Mesendoderm (in vitro differentiated cells): ENCODE measurements at regions not wholly inside any gene's neighbourhood (a gene's known extent, or its start where the extent isn't known, plus 50 kb on each side); places are given as distances from the start of the nearest gene placed in this dataset.

ENCODE experiments used
- DNase-seq: peaks from one replicate; pipeline ENCODE4 v3.0.0; 2013
- H2AK5ac ChIP-seq: 2 replicates; pipeline ENCODE4 v1.6.1; 2013; ENCODE audit warnings: low read length, inconsistent platforms
- H2BK120ac ChIP-seq: 2 replicates; pipeline ENCODE4 v1.6.1; 2013; ENCODE audit warnings: low read depth, mild to moderate bottlenecking, low read length, moderate library complexity, mixed read lengths
- H2BK15ac ChIP-seq: replicated peaks from 2 replicates; pipeline ENCODE4 v1.6.1; 2013; ENCODE audit warnings: low read depth, mild to moderate bottlenecking, moderate library complexity
- H2BK5ac ChIP-seq: 2 replicates; pipeline ENCODE4 v1.6.1; 2013; ENCODE audit warnings: low read length, inconsistent platforms
- H3K18ac ChIP-seq: 2 replicates; pipeline ENCODE4 v1.6.1; 2013; ENCODE audit warnings: mild to moderate bottlenecking, low read length, mixed read lengths
- H3K23ac ChIP-seq: one replicate; pipeline ENCODE4 v1.6.1; 2013; ENCODE audit warnings: low read length
- H3K27ac ChIP-seq: 2 replicates; pipeline ENCODE4 v1.5.1; 2013; ENCODE audit warnings: low read depth, mild to moderate bottlenecking, inconsistent platforms, low read length, moderate library complexity
- H3K27me3 ChIP-seq: 2 replicates; pipeline ENCODE4 v1.6.1; 2013; ENCODE audit warnings: low read length, control low read depth, mild to moderate bottlenecking, inconsistent platforms; ENCODE audit not compliant: insufficient read depth, poor library complexity
- H3K36me3 ChIP-seq: 2 replicates; pipeline ENCODE4 v1.6.1; 2013; ENCODE audit warnings: low read length, inconsistent platforms; ENCODE audit not compliant: control insufficient read depth, insufficient read depth
- H3K4ac ChIP-seq: one replicate; pipeline ENCODE4 v1.6.1; 2013; ENCODE audit warnings: low read depth, mild to moderate bottlenecking, low read length, moderate library complexity
- H3K4me1 ChIP-seq: 2 replicates; pipeline ENCODE4 v1.6.1; 2013; ENCODE audit warnings: low read depth, low read length, inconsistent platforms; ENCODE audit not compliant: control insufficient read depth
- H3K4me2 ChIP-seq: 2 replicates; pipeline ENCODE4 v1.6.1; 2013; ENCODE audit warnings: low read length
- H3K4me3 ChIP-seq: 2 replicates; pipeline ENCODE4 v1.5.1; 2013; ENCODE audit warnings: mild to moderate bottlenecking, low read length
- H3K56ac ChIP-seq: one replicate; pipeline ENCODE4 v1.6.1; 2013; ENCODE audit warnings: low read length
- H3K79me1 ChIP-seq: 2 replicates; pipeline ENCODE4 v1.6.1; 2013; ENCODE audit warnings: low read length, inconsistent platforms
- H3K79me2 ChIP-seq: 2 replicates; pipeline ENCODE4 v1.6.1; 2013; ENCODE audit warnings: mild to moderate bottlenecking, low read length; ENCODE audit not compliant: control insufficient read depth, insufficient read depth
- H3K9ac ChIP-seq: 2 replicates; pipeline ENCODE4 v1.6.1; 2013; ENCODE audit warnings: low read length, inconsistent platforms
- H4K5ac ChIP-seq: one replicate; pipeline ENCODE4 v1.6.1; 2013; ENCODE audit warnings: low read length
- H4K8ac ChIP-seq: one replicate; pipeline ENCODE4 v1.6.1; 2013; ENCODE audit warnings: low read depth, mild to moderate bottlenecking, control low read depth, low read length, moderate library complexity
- WGBS: extraction: QIAGEN DNeasy Blood & Tissue Kit; methylation state at CpG from one replicate; pipeline ENCODE4 v1.1.7; 2013; ENCODE audit warnings: low lambda C conversion rate, missing lambda C conversion rate; ENCODE audit not compliant: insufficient coverage; ENCODE audit errors: extremely low coverage; 5-methylcytosine and 5-hydroxymethylcytosine counted together

GRCh38 chr13:111602874-111603273 lies 282.4 kb downstream of the TEX29 start:
- Histone ChIP-seq H3K36me3 (no peaks in the 10 kb centered on the region), H3K23ac (no peak overlapping the region), H2BK15ac (no peak overlapping the region), H3K9ac (no peak overlapping the region), H2BK120ac (no peak overlapping the region), H2BK5ac (no peak overlapping the region), H3K56ac (no peak overlapping the region), H4K5ac (no peak overlapping the region), H2AK5ac (no peak overlapping the region), H3K4me3 (no peak overlapping the region), H3K27me3 (no peaks in the 10 kb centered on the region), H3K79me1 (no peaks in the 10 kb centered on the region), H4K8ac (no peak overlapping the region), H3K4me2 (no peak overlapping the region), H3K18ac (no peak overlapping the region), H3K4me1 (no peaks in the 10 kb centered on the region), H3K4ac (no peak overlapping the region), H3K79me2 (no peaks in the 10 kb centered on the region), H3K27ac (no peak overlapping the region)
- WGBS = no CpG with 5 or more reads among the region's 21 CpGs
- DNase-seq = no peak

- no peak overlapping the region for H2BK5ac ChIP-seq
- H3K23ac ChIP-seq = no peak overlapping the region
- H3K36me3 ChIP-seq = no peaks in the 10 kb centered on the region
- peak; percentile 35 for DNase-seq
- no peak overlapping the region for H2BK15ac ChIP-seq
- H2AK5ac ChIP-seq = no peak overlapping the region
- no peaks in the 10 kb centered on the region for H3K79me1 ChIP-seq
- H3K4me1 ChIP-seq = no peaks in the 10 kb centered on the region
- H3K79me2 ChIP-seq = no peaks in the 10 kb centered on the region
- H4K5ac ChIP-seq = no peak overlapping the region
- H3K4me3 ChIP-seq = no peak overlapping the region
- no peak overlapping the region for H2BK120ac ChIP-seq
- H3K4ac ChIP-seq = no peak overlapping the region
- H3K56ac ChIP-seq = no peak overlapping the region
- WGBS = no CpG with 5 or more reads among the region's 14 CpGs
- no peak overlapping the region for H3K4me2 ChIP-seq
- no peak overlapping the region for H3K27ac ChIP-seq
- H3K18ac ChIP-seq = no peak overlapping the region
- no peaks in the 10 kb centered on the region for H3K27me3 ChIP-seq
- no peak overlapping the region for H4K8ac ChIP-seq
- H3K9ac ChIP-seq = no peak overlapping the region
These were observed 283.7 kb downstream of the TEX29 start for GRCh38 chr13:111604097-111604496.

GRCh38 chr13:111608556-111608955 lies 288.1 kb downstream of the TEX29 start:
- H3K18ac ChIP-seq = no peak overlapping the region
- no peak overlapping the region for H3K9ac ChIP-seq
- WGBS = no CpG with 5 or more reads among the region's 5 CpGs
- no peaks in the 10 kb centered on the region for H3K27me3 ChIP-seq
- H3K56ac ChIP-seq = no peak overlapping the region
- H4K5ac ChIP-seq = no peak overlapping the region
- H3K27ac ChIP-seq = no peak overlapping the region
- no peak overlapping the region for H2AK5ac ChIP-seq
- no peak overlapping the region for H2BK5ac ChIP-seq
- DNase-seq = no peak
- no peaks in the 10 kb centered on the region for H3K4me1 ChIP-seq
- H2BK15ac ChIP-seq = no peak overlapping the region
- H3K79me1 ChIP-seq = no peaks in the 10 kb centered on the region
- H3K23ac ChIP-seq = no peak overlapping the region
- no peaks in the 10 kb centered on the region for H3K79me2 ChIP-seq
- no peak overlapping the region for H3K4me3 ChIP-seq
- H3K36me3 ChIP-seq = no peaks in the 10 kb centered on the region
- H4K8ac ChIP-seq = no peak overlapping the region
- H2BK120ac ChIP-seq = no peak overlapping the region
- no peak overlapping the region for H3K4me2 ChIP-seq
- no peak overlapping the region for H3K4ac ChIP-seq

GRCh38 chr13:111609631-111610030 lies 289.2 kb downstream of the TEX29 start:
- H4K5ac ChIP-seq = no peak overlapping the region
- WGBS = no CpG with 5 or more reads among the region's 9 CpGs
- no peak overlapping the region for H2AK5ac ChIP-seq
- DNase-seq = no peak
- no peaks in the 10 kb centered on the region for H3K79me2 ChIP-seq
- H4K8ac ChIP-seq = no peak overlapping the region
- H3K23ac ChIP-seq = no peak overlapping the region
- no peak overlapping the region for H3K4me2 ChIP-seq
- no peaks in the 10 kb centered on the region for H3K4me1 ChIP-seq
- no peaks in the 10 kb centered on the region for H3K27me3 ChIP-seq
- no peak overlapping the region for H2BK5ac ChIP-seq
- no peak overlapping the region for H2BK15ac ChIP-seq
- no peak overlapping the region for H3K4me3 ChIP-seq
- no peak overlapping the region for H2BK120ac ChIP-seq
- no peak overlapping the region for H3K18ac ChIP-seq
- no peaks in the 10 kb centered on the region for H3K36me3 ChIP-seq
- H3K27ac ChIP-seq = no peak overlapping the region
- H3K4ac ChIP-seq = no peak overlapping the region
- H3K79me1 ChIP-seq = no peaks in the 10 kb centered on the region
- no peak overlapping the region for H3K9ac ChIP-seq
- no peak overlapping the region for H3K56ac ChIP-seq

- H3K79me2 ChIP-seq = no peaks in the 10 kb centered on the region
- H3K18ac ChIP-seq = no peak overlapping the region
- no peaks in the 10 kb centered on the region for H3K36me3 ChIP-seq
- no peak overlapping the region for H3K56ac ChIP-seq
- H3K9ac ChIP-seq = no peak overlapping the region
- H3K4me1 ChIP-seq = no peaks in the 10 kb centered on the region
- no peak overlapping the region for H3K27ac ChIP-seq
- no peak overlapping the region for H3K23ac ChIP-seq
- no peak overlapping the region for H3K4me3 ChIP-seq
- no CpG with 5 or more reads among the region's 4 CpGs for WGBS
- no peak overlapping the region for H3K4ac ChIP-seq
- no peak overlapping the region for H3K4me2 ChIP-seq
- no peak overlapping the region for H2BK120ac ChIP-seq
- no peak overlapping the region for H2BK15ac ChIP-seq
- H4K8ac ChIP-seq = no peak overlapping the region
- no peak overlapping the region for H2AK5ac ChIP-seq
- no peak overlapping the region for H4K5ac ChIP-seq
- no peak overlapping the region for H2BK5ac ChIP-seq
- DNase-seq = no peak
- no peaks in the 10 kb centered on the region for H3K79me1 ChIP-seq
- H3K27me3 ChIP-seq = no peaks in the 10 kb centered on the region
These were observed 289.6 kb downstream of the TEX29 start for GRCh38 chr13:111610081-111610480.

GRCh38 chr13:111610879-111611278 lies 290.4 kb downstream of the TEX29 start:
- Histone ChIP-seq H3K79me2 (no peaks in the 10 kb centered on the region), H3K9ac (no peak overlapping the region), H2BK15ac (no peak overlapping the region), H3K4ac (no peak overlapping the region), H3K4me1 (no peaks in the 10 kb centered on the region), H3K4me3 (no peak overlapping the region), H3K4me2 (no peak overlapping the region), H2BK120ac (no peak overlapping the region), H4K8ac (no peak overlapping the region), H3K18ac (no peak overlapping the region), H3K23ac (no peak overlapping the region), H3K27me3 (no peaks in the 10 kb centered on the region), H3K36me3 (no peaks in the 10 kb centered on the region), H2AK5ac (no peak overlapping the region), H3K56ac (no peak overlapping the region), H3K79me1 (no peaks in the 10 kb centered on the region), H2BK5ac (no peak overlapping the region), H4K5ac (no peak overlapping the region), H3K27ac (no peak overlapping the region)
- no peak for DNase-seq
- no CpG with 5 or more reads among the region's 6 CpGs for WGBS
